GM19324 (cell line): ENCODE measurements at regions not wholly inside any gene's neighbourhood (a gene's known extent, or its start where the extent isn't known, plus 50 kb on each side); places are given as distances from the start of the nearest gene placed in this dataset.
"Not testable (repeated sequence)": the region's sequence is repeated elsewhere in the genome, so short reads cannot be mapped to it uniquely, and the experiment has no call there.

ENCODE experiments used
- ATAC-seq: cut with Tn5 transposase; IDR thresholded peaks from one replicate; pipeline ENCODE4 v1.9.1; 2021; ENCODE audit warnings: mild to moderate bottlenecking, moderate library complexity; ENCODE audit not compliant: unreplicated experiment, low FRiP score

- no peak for ATAC-seq
These were observed 163.4 kb upstream of the IL12B start for GRCh38 chr5:159493696-159494095.

- no peak for ATAC-seq
These were observed 166.5 kb upstream of the IL12B start for GRCh38 chr5:159496773-159497172.

GRCh38 chr5:159497221-159497620, 166.9 kb upstream of the IL12B start:
- no peak for ATAC-seq

GRCh38 chr5:159498630-159499029, 168.3 kb upstream of the IL12B start:
- ATAC-seq: no peak

- ATAC-seq: not testable (repeated sequence)
These were observed 171.8 kb upstream of the IL12B start for GRCh38 chr5:159502116-159502515.

- no peak for ATAC-seq
These were observed 172.9 kb upstream of the IL12B start for GRCh38 chr5:159503236-159503635.

- ATAC-seq: no peak
These were observed 174.0 kb upstream of the IL12B start for GRCh38 chr5:159504106-159504856.

GRCh38 chr5:159504857-159505304, 174.6 kb upstream of the IL12B start:
- no peak for ATAC-seq

- no peak for ATAC-seq
These were observed 176.8 kb upstream of the IL12B start for GRCh38 chr5:159507055-159507454.

GRCh38 chr5:159507661-159508060, 177.4 kb upstream of the IL12B start:
- ATAC-seq: no peak

- ATAC-seq: no peak
These were observed 178.1 kb upstream of the IL12B start for GRCh38 chr5:159508344-159508743.

- ATAC-seq: no peak
These were observed 178.8 kb upstream of the IL12B start for GRCh38 chr5:159509002-159509660.

GRCh38 chr5:159510282-159510681, 180.0 kb upstream of the IL12B start:
- no peak for ATAC-seq

GRCh38 chr5:159511570-159511969, 181.3 kb upstream of the IL12B start:
- ATAC-seq: no peak

- no peak for ATAC-seq
These were observed 181.8 kb upstream of the IL12B start for GRCh38 chr5:159512064-159512463.

- ATAC-seq: no peak
These were observed 184.0 kb upstream of the IL12B start for GRCh38 chr5:159514229-159514810.

- ATAC-seq: no peak
These were observed 184.9 kb upstream of the IL12B start for GRCh38 chr5:159515197-159515596.

GRCh38 chr5:159515909-159516415, 185.7 kb upstream of the IL12B start:
- peak; percentile 84 for ATAC-seq

GRCh38 chr5:159518371-159518770, 188.1 kb upstream of the IL12B start:
- ATAC-seq: no peak

- no peak for ATAC-seq
These were observed 189.1 kb upstream of the IL12B start for GRCh38 chr5:159519365-159519764.

- no peak for ATAC-seq
These were observed 192.6 kb upstream of the IL12B start for GRCh38 chr5:159522841-159523240.
